Activated CD4-positive, CD25-positive, alpha-beta regulatory T cell treated with anti-CD3 and anti-CD28 coated beads, Interleukin-2, amount 50 U/mL, for 24 hours (primary cell): ENCODE measurements at regions not wholly inside any gene's neighbourhood (a gene's known extent, or its start where the extent isn't known, plus 50 kb on each side); places are given as distances from the start of the nearest gene placed in this dataset.
A peak's percentile ranks its signal among the peaks of the same experiment; 100 is the strongest.
"Not testable (repeated sequence)": the region's sequence is repeated elsewhere in the genome, so short reads cannot be mapped to it uniquely, and the experiment has no call there.

Source experiments
- ATAC-seq, 2 donors: fragments of 150-1000 bp; cut with Tn5 transposase; one replicate each; pipeline ENCODE4 v1.10.0; 2021; ENCODE audit warnings: mild to moderate bottlenecking in 1 of 2, moderate library complexity in 1 of 2

GRCh38 chr3:11739706-11740105, 96.0 kb upstream of the VGLL4 start:
- ATAC-seq, result no peak

GRCh38 chr3:11739123-11739522, 95.4 kb upstream of the VGLL4 start:
- ATAC-seq, result no peak

GRCh38 chr3:11737742-11738141, 94.0 kb upstream of the VGLL4 start:
- ATAC-seq, result no peak

- ATAC-seq, result no peak
These were observed 92.6 kb upstream of the VGLL4 start for GRCh38 chr3:11736136-11736833.

GRCh38 chr3:11735638-11736037, 91.9 kb upstream of the VGLL4 start:
- no peak for ATAC-seq

- ATAC-seq, result not testable (repeated sequence)
These were observed 91.4 kb upstream of the VGLL4 start for GRCh38 chr3:11735111-11735510.

GRCh38 chr3:11733914-11734313, 90.2 kb upstream of the VGLL4 start:
- no peak for ATAC-seq

- ATAC-seq, result no peak
These were observed 83.5 kb upstream of the VGLL4 start for GRCh38 chr3:11727207-11727606.

GRCh38 chr3:11726146-11726545, 82.4 kb upstream of the VGLL4 start:
- no peak for ATAC-seq

GRCh38 chr3:11725340-11725641, 81.6 kb upstream of the VGLL4 start:
- not testable (repeated sequence) for ATAC-seq

- peak; percentile 33 to 49 for ATAC-seq
These were observed 81.1 kb upstream of the VGLL4 start for GRCh38 chr3:11724615-11725339.

- ATAC-seq, result no peak
These were observed 77.8 kb upstream of the VGLL4 start for GRCh38 chr3:11721479-11721878.

GRCh38 chr3:11720917-11721411, 77.2 kb upstream of the VGLL4 start:
- no peak for ATAC-seq

- ATAC-seq, result peak; percentile 33 to 44
These were observed 76.7 kb upstream of the VGLL4 start for GRCh38 chr3:11720304-11720898.

GRCh38 chr3:11719406-11720303, 75.9 kb upstream of the VGLL4 start:
- ATAC-seq, result peak; percentile 65 to 66

- peak; percentile 61 to 71 for ATAC-seq
These were observed 75.1 kb upstream of the VGLL4 start for GRCh38 chr3:11718637-11719405.

GRCh38 chr3:11717768-11718636, 74.3 kb upstream of the VGLL4 start:
- ATAC-seq, result no peak

GRCh38 chr3:11717301-11717700, 73.6 kb upstream of the VGLL4 start:
- no peak for ATAC-seq

- no peak for ATAC-seq
These were observed 73.0 kb upstream of the VGLL4 start for GRCh38 chr3:11716573-11717290.

GRCh38 chr3:11713171-11713570, 69.5 kb upstream of the VGLL4 start:
- no peak for ATAC-seq
